A549 (cell line): ENCODE measurements at regions not wholly inside any gene's neighbourhood (a gene's known extent, or its start where the extent isn't known, plus 50 kb on each side); places are given as distances from the start of the nearest gene placed in this dataset.

Experiments
- ATAC-seq, 2 experiments: fragments of 200-7000 bp in 1 of 2; fragments of >200 bp in 1 of 2; cut with Nextera tagmentation in 1 of 2; cut with Tn5 transposase in 1 of 2; 3 replicates each; pipeline versions ENCODE4 v1.8.0 to v1.9.1; 2018 to 2020; ENCODE audit warnings: mild to moderate bottlenecking in 1 of 2, moderate library complexity in 1 of 2
- CTCF ChIA-PET: fragments of 300-600 bp; sonication (Branson Sonifier 250); formaldehyde crosslinking; extraction: SDS; loops from one replicate; lab custom pipeline; 2021; ENCODE audit warnings: antibody characterized with exemption, inconsistent platforms; lab: Yijun Ruan, JAX
- POLR2A ChIA-PET: fragments of 350-600 bp; formaldehyde crosslinking; extraction: SDS; loops from one replicate; lab custom pipeline; 2021; ENCODE audit warnings: antibody characterized with exemption, inconsistent platforms; lab: Yijun Ruan, JAX
- DNase-seq, 2 experiments: peaks; one replicate each; pipeline versions ENCODE4 v3.0.0 to v3.0.0-alpha.2; 2011 to 2016; ENCODE audit warnings: low read depth in 1 of 2, low spot score in 1 of 2
- FAIRE-seq: peaks from 2 replicates; lab custom pipeline; 2011; peaks lifted over from hg19 to GRCh38; lab: Jason Lieb, UNC
- H3K27ac ChIP-seq, 2 experiments: fragments of >200 bp; sonication (Bioruptor Twin); formaldehyde crosslinking; 3 replicates each; pipeline ENCODE4 v1.5.1; 2016 to 2017
- H3K4me1 ChIP-seq: fragments of >200 bp; sonication (Bioruptor Twin); formaldehyde crosslinking; 3 replicates; pipeline ENCODE4 v1.6.1; 2016
- H3K4me2 ChIP-seq: fragments of >200 bp; sonication (Bioruptor Twin); formaldehyde crosslinking; 3 replicates; pipeline ENCODE4 v1.6.1; 2016
- H3K4me3 ChIP-seq: fragments of >200 bp; sonication (Bioruptor Twin); formaldehyde crosslinking; 3 replicates; pipeline ENCODE4 v1.5.1; 2016
- H3K9me3 ChIP-seq: fragments of >200 bp; sonication (Bioruptor Twin); formaldehyde crosslinking; 3 replicates; pipeline ENCODE4 v1.6.1; 2016
- ATOH8 ChIP-seq: fragments of 250-450 bp; sonication (Bioruptor Pico); IDR thresholded peaks from 2 replicates; pipeline ENCODE4 v1.5.0; 2020; ENCODE audit warnings: low read depth, mild to moderate bottlenecking, moderate library complexity
- CBX8 ChIP-seq: fragments of 200-600 bp; sonication (generic); IDR thresholded peaks from 2 replicates; pipeline ENCODE4 v1.6.1; 2016
- CEBPB ChIP-seq, 2 experiments: fragments of >200 bp in 1 of 2; sonication (Bioruptor Twin) in 1 of 2; formaldehyde crosslinking in 1 of 2; IDR thresholded peaks; 2 replicates each; pipeline ENCODE4 v1.6.1; 2012 to 2016
- CHD2 ChIP-seq: fragments of 150-350 bp; IDR thresholded peaks from 2 replicates; pipeline ENCODE4 v1.6.1; 2014; ENCODE audit warnings: low read length; ENCODE audit not compliant: partially characterized antibody
- EP300 ChIP-seq, 2 experiments: fragments of >200 bp; sonication (Bioruptor Twin); formaldehyde crosslinking; IDR thresholded peaks; 2 replicates in 1 of 2; 3 replicates in 1 of 2; pipeline ENCODE4 v1.6.1; 2016 to 2017
- FOSL2 ChIP-seq, 2 experiments: fragments of 450-650 bp in 1 of 2; fragments of >200 bp in 1 of 2; sonication (Bioruptor Twin) in 1 of 2; formaldehyde crosslinking; IDR thresholded peaks; 2 replicates each; pipeline versions ENCODE4 v1.5.0 to v1.6.1; 2016 to 2020; ENCODE audit warnings: mild to moderate bottlenecking in 1 of 2, moderate library complexity in 1 of 2
- HDAC2 ChIP-seq: fragments of 200-600 bp; sonication (generic); IDR thresholded peaks from 2 replicates; pipeline ENCODE4 v1.6.1; 2016
- HMGXB4 ChIP-seq: fragments of 250-450 bp; sonication (Bioruptor Pico); IDR thresholded peaks from 2 replicates; pipeline ENCODE4 v1.5.0; 2021; ENCODE audit warnings: mild to moderate bottlenecking, moderate library complexity, borderline replicate concordance
- HOXB13 ChIP-seq: fragments of 250-450 bp; sonication (Bioruptor Pico); IDR thresholded peaks from 2 replicates; pipeline ENCODE4 v1.5.0; 2020; ENCODE audit warnings: low read depth, mild to moderate bottlenecking, moderate library complexity
- MAZ ChIP-seq: fragments of 150-350 bp; IDR thresholded peaks from 2 replicates; pipeline ENCODE4 v1.6.1; 2014; ENCODE audit warnings: antibody characterized with exemption, low read depth, low read length, borderline replicate concordance
- NFE2L2 ChIP-seq: fragments of 150-350 bp; conservative IDR thresholded peaks from 2 replicates; pipeline ENCODE4 v1.6.1; 2014; ENCODE audit warnings: low read length
- PHF8 ChIP-seq: fragments of 200-600 bp; sonication (generic); IDR thresholded peaks from 2 replicates; pipeline ENCODE4 v1.6.1; 2016; ENCODE audit warnings: low read depth, mild to moderate bottlenecking, antibody characterized with exemption, moderate library complexity, borderline replicate concordance
- RARB ChIP-seq: fragments of 250-450 bp; sonication (Bioruptor Pico); IDR thresholded peaks from 2 replicates; pipeline ENCODE4 v1.8.0; 2021; ENCODE audit warnings: mild to moderate bottlenecking, moderate library complexity
- SMC3 ChIP-seq: fragments of >200 bp; sonication (Bioruptor Twin); formaldehyde crosslinking; IDR thresholded peaks from 3 replicates; pipeline ENCODE4 v1.6.1; 2018; ENCODE audit warnings: inconsistent platforms
- ZC3H11A ChIP-seq: fragments of 450-650 bp; IDR thresholded peaks from 2 replicates; pipeline ENCODE4 v1.6.1; 2014; ENCODE audit warnings: antibody characterized with exemption, mild to moderate bottlenecking
- ZFP36 ChIP-seq: fragments of 450-650 bp; IDR thresholded peaks from 2 replicates; pipeline ENCODE4 v1.6.1; 2014; ENCODE audit warnings: borderline replicate concordance; ENCODE audit not compliant: partially characterized antibody
- WGBS: methylation state at CpG from one replicate; pipeline ENCODE4 v1.1.6; 2017; ENCODE audit errors: missing lambda C conversion rate; 5-methylcytosine and 5-hydroxymethylcytosine counted together
- TF ChIP-seq, protein P1 (sequence below): fragments of >200 bp; sonication (Bioruptor Twin); formaldehyde crosslinking; IDR thresholded peaks from 3 replicates; pipeline ENCODE4 v1.6.1; 2016
- TF ChIP-seq, protein P2 (sequence below): IDR thresholded peaks from 2 replicates; pipeline ENCODE4 v1.6.1; 2012

- POLR2A ChIA-PET, result no interaction called here
- DNase-seq (no peak), FAIRE-seq (no peak), ATAC-seq (no peak)
- Histone ChIP-seq H3K4me2 (no peak overlapping the region), H3K4me3 (no peak overlapping the region), H3K4me1 (no peaks in the 10 kb centered on the region), H3K27ac (no peak overlapping the region), H3K9me3 (no peaks in the 10 kb centered on the region)
- CTCF ChIA-PET, result no interaction called here
- 0% methylated on average over 2 of the region's 6 CpGs for WGBS
- TF ChIP-seq PHF8 (no peak), EP300 (IDR thresholded peaks at IDR 0.05) (no peak), CEBPB (IDR thresholded peaks at IDR 0.05) (no peak), RARB (CRISPR knock-in tag) (no peak), CHD2 (no peak), ZFP36 (no peak), ATOH8 (CRISPR knock-in tag) (no peak), FOSL2 (IDR thresholded peaks at IDR 0.05) (no peak), FOSL2 (CRISPR knock-in tag; IDR thresholded peaks at IDR 0.05) (no peak), NFE2L2 (no peak), SMC3 (no peak), HMGXB4 (CRISPR knock-in tag) (no peak)
- TF ChIP-seq, protein P1, sequence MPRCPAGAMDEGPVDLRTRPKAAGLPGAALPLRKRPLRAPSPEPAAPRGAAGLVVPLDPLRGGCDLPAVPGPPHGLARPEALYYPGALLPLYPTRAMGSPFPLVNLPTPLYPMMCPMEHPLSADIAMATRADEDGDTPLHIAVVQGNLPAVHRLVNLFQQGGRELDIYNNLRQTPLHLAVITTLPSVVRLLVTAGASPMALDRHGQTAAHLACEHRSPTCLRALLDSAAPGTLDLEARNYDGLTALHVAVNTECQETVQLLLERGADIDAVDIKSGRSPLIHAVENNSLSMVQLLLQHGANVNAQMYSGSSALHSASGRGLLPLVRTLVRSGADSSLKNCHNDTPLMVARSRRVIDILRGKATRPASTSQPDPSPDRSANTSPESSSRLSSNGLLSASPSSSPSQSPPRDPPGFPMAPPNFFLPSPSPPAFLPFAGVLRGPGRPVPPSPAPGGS, result no peak
Measured at GRCh38 chr22:49528420-49528720, 299.3 kb downstream of the BRD1 start.

DNA sequence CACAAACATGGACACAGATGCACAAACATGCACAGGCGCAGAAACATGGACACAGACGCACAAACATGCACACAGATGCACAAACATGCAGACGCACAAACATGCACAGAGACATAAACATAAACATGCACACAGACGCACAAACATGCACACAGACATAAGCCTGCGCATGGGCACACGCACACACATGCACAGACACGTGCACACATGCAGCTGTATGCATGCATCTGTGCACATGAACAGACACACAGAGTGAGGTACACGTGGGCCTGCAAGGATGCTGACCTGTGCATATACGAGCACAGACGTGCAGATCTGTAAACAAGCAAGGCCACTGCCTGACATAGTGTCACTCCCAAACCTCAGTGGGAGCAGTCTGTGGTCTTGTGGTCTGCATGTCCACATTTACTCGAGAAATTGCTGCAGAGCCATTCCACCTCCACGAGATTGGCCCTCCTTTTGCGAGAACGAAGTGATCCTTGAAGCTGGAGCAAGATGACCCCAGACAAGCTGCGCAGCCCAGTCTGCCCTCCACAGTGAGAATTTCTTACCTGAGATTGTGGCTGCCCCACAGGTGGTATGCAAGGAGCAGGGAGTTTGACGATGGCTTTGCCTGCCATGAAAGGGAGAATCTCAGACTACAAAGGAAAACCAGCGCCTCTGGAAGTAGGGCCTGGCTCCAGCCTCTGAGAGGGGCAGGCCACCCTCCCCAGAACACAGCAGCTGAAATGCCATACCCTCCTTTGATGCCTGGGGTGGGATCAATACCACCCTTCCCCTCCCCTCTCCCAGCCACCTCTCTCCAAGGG is 299.9 kb downstream of the BRD1 start:
- ATAC-seq, result no peak
- no peak for FAIRE-seq
- Histone ChIP-seq H3K4me3 (no peak overlapping the region), H3K4me2 (no peak overlapping the region), H3K9me3 (no peaks in the 10 kb centered on the region), H3K4me1 (no peaks in the 10 kb centered on the region), H3K27ac (no peak overlapping the region)
- 44% methylated on average over 13 of the region's 17 CpGs for WGBS
- POLR2A ChIA-PET, result no interaction called here
- CTCF ChIA-PET, result no interaction called here
- no peak for TF ChIP-seq CBX8
- DNase-seq, result no peak

DNA sequence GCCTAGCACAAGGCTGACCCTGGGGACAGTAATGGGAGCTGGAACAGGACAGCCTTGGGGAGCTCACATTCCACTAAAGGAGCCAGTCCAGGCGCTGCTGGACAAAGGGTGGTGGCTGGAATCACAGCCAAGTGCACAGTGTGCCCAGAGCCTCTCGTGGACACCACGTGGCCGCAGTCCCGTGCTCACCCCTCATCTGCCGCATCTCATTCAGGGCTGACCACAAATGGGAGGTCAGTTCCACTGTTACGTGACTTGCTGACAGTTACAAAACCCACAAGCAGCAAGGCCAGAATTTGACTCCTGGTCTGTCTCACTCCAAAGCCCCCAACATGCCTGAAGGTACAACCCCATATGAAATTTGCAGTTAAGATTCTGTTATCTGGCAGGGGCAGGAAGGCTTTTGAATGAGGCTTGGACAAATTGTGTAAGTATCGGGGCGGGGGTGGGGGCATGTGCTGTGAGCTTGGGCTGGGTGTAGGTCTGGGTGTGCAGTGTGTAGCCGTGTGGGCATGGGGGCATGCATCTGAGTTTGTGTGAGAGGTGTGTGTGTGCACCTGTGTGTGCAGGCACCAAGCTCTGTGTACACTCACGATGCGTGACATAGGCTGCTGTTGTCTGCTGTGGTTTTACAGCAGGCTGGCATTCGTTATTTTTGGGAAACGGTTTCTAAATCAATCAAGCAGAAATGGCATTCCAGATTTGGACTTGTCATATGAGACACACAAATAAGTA is 301.7 kb downstream of the BRD1 start:
- no peaks in the 10 kb centered on the region for H3K4me1 ChIP-seq
- FAIRE-seq (no peak), DNase-seq (no peak), ATAC-seq (no peak)
- no peak for TF ChIP-seq HDAC2
- no peak for TF ChIP-seq MAZ
- no peak for TF ChIP-seq ZC3H11A
- no peak for TF ChIP-seq ZFP36
- no peak for TF ChIP-seq HOXB13 (CRISPR knock-in tag)
- TF ChIP-seq, protein P2, sequence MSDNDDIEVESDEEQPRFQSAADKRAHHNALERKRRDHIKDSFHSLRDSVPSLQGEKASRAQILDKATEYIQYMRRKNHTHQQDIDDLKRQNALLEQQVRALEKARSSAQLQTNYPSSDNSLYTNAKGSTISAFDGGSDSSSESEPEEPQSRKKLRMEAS, result no peak
- TF ChIP-seq CBX8, result no peak
- CTCF ChIA-PET, result no interaction called here
- no peak overlapping the region for H3K4me3 ChIP-seq
- H3K9me3 ChIP-seq, result no peaks in the 10 kb centered on the region
- POLR2A ChIA-PET, result interaction anchor here (0.6 kb wide), 1 partner anchor 83 kb away, joined by 5 read pairs; no protein-coding TSS in a partner anchor
- H3K4me2 ChIP-seq, result no peak overlapping the region
- 37% methylated on average over 9 of the region's 14 CpGs for WGBS
- H3K27ac ChIP-seq, result no peak overlapping the region
